ENCODE measurements at regions not wholly inside any gene's neighbourhood (a gene's known extent, or its start where the extent isn't known, plus 50 kb on each side); places are given as distances from the start of the nearest gene placed in this dataset.
A peak's percentile ranks its signal among the peaks of the same experiment; 100 is the strongest.

- DNase-seq = no peak
Observed at GRCh38 chr2:120991441-120991840, 255.8 kb downstream of the GLI2 start.

GRCh38 chr2:120992791-120993555, 257.3 kb downstream of the GLI2 start:
- DNase-seq = no peak

DNA sequence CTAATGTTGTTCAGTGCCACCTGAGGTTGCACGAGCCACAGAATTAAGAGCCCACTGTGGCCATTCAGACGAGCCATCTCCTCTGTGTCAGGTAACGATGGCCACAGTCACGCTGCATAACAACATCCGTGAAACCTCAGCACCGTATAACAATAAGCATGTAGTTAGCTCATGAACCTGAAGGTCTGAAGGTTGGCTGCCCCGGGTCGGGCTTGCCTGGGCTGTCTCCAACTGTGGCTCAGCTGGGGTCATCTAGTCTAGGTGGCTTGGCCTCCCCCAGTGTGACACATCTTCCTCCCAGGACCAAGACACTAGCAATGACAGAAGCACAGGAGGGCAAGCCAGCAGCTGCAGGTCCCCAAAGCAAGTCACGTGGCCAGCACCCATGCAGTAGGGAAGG, 258.0 kb downstream of the GLI2 start:
- DNase-seq = no peak

GRCh38 chr2:120994301-120994995, 258.8 kb downstream of the GLI2 start:
- no peak for DNase-seq

DNA sequence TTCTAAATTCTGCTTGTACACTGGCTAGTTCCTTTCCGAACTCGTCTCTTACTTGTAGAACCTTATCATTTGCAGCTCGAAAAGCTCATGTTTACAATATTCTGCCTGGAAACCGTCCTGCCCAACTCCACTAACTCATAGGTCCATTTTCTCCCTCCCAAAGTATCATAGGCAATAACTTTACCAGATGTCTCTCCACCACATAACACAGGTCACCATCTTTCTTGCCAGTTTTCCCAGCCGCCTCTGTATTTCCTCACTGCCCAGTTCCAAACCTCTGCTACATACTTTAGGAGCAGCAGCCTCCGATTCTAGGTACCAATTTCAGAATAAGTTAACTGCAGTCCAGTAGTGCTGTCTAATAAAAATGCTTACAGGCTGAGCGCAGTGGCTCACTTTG, 259.5 kb downstream of the GLI2 start:
- DNase-seq = peak in 2 of 3 donors; percentile 29 to 60

GRCh38 chr2:120995656-120996190, 260.1 kb downstream of the GLI2 start:
- DNase-seq = no peak

- DNase-seq = peak in 2 of 3 donors; percentile 58 to 77
Observed at GRCh38 chr2:120999377-121000097, 263.9 kb downstream of the GLI2 start.

GRCh38 chr2:121000804-121001203, 265.1 kb downstream of the GLI2 start:
- DNase-seq = no peak

DNA sequence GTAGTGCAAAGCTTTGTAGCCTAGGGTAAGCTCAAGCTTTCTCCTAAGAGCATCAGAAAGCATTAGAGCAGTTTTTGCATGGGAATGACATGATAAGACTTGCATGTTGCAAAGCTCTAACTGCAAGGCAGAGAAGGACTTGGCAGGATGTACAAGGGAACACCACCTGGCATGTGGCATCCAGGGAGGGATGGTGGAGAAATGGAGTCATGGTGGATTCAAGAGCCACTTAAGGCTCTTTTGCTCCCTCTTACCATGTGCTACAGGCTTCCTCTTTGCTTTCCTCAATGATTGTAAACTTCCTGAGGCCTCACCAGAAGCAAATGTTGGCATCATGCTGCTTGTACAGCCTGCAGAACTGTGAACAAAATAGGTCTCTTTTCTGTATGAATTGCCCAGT, 266.0 kb downstream of the GLI2 start:
- no peak for DNase-seq

GRCh38 chr2:121002597-121002996, 266.9 kb downstream of the GLI2 start:
- DNase-seq = no peak

- no peak for DNase-seq
Observed at GRCh38 chr2:121003391-121003790, 267.7 kb downstream of the GLI2 start.

GRCh38 chr2:121004359-121004758, 268.7 kb downstream of the GLI2 start:
- no peak for DNase-seq

GRCh38 chr2:121004950-121005349, 269.3 kb downstream of the GLI2 start:
- peak in 2 of 3 donors; percentile 64 to 84 for DNase-seq

GRCh38 chr2:121005453-121005852, 269.8 kb downstream of the GLI2 start:
- DNase-seq = peak in 2 of 3 donors; percentile 57 to 80

GRCh38 chr2:121006743-121007489, 271.2 kb downstream of the GLI2 start:
- DNase-seq = no peak

- DNase-seq = no peak
Observed at GRCh38 chr2:121007490-121007853, 271.8 kb downstream of the GLI2 start.

DNA sequence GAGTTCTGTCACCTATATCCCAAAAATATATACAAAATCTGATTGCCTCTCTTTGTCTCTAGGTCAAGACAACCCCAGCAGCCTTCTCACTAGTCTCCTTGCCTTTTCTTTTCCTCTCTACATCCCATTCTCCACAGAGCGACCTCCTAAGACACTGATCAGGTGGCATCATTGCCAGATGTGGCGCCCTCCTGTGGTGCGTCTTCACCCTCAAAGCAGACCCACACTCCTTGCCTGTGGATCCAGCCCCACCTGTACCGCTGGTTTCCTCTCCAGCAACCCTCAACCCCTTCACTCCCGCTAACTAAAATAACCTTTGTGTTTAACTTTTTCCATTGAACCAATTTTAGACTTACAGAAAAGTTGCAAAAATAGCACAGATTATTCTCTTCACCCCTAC, 273.3 kb downstream of the GLI2 start:
- no peak for DNase-seq

DNA sequence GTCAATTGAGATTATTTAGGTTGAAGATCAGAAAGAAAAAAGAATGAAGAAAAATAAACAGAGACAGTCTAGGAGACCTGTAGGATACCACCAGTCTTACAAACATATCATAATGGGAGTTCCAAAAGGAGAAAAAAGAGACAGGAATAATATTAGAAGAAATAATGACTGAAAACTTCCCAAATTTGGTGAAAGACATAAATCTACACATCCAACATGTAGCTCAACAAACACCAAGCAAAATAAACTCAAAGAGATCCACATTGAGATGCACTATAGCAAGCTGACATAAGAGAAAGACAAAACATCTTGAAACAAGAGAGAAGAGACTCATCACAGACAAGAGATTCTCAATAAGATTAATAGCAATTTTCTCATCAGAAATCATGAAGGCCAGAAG, 274.0 kb downstream of the TFCP2L1 start:
- DNase-seq = no peak

GRCh38 chr2:121014876-121015275, 270.1 kb downstream of the TFCP2L1 start:
- no peak for DNase-seq

DNA sequence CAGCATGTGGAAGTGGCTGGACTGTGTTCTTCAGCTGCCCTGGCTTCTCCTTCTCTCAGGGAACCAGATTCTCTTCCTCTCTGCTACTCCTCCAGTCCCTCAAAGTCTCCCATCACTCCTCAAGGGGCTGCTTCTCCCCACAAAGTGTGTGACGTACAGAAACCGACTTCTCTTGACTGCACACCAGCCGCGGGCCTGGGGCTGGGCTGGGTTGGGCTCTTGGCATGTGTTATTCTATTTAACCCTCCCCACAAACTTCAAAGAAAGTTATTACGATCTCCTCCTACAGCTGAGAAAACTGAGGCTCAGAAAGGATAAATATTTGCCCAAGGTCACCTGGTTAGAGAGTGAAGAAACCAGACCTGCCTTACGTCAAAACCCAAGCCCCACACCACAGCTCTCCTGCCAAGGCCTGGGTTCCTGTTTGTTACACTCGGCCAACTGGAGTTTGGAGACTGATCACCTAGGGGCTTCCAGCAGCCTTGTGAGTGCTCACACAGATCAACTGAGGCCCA, 269.0 kb downstream of the TFCP2L1 start:
- DNase-seq = no peak

- DNase-seq = peak in 1 of 3 donors; percentile 27
Observed at GRCh38 chr2:121017396-121017795, 267.6 kb downstream of the TFCP2L1 start.

All from muscle of back (tissue), 3 donors.